ENCODE measurements at regions not wholly inside any gene's neighbourhood (a gene's known extent, or its start where the extent isn't known, plus 50 kb on each side); places are given as distances from the start of the nearest gene placed in this dataset.

- TF ChIP-seq CTCF (IDR thresholded peaks at IDR 0.05; ENCODE audit: poor library complexity, severe bottlenecking): no peak
- TF ChIP-seq TAF1 (IDR thresholded peaks at IDR 0.05; ENCODE audit: low read depth): no peak
- no peak for TF ChIP-seq EZH2 (IDR thresholded peaks at IDR 0.05; ENCODE audit: borderline replicate concordance, insufficient read depth, low read length, poor library complexity, severe bottlenecking)
- TF ChIP-seq POLR2AphosphoS5 (IDR thresholded peaks at IDR 0.05): no peak
- TF ChIP-seq REST (IDR thresholded peaks at IDR 0.05; ENCODE audit: borderline replicate concordance): no peak
- TF ChIP-seq EP300 (conservative IDR thresholded peaks at IDR 0.05; ENCODE audit: poor library complexity, severe bottlenecking): no peak
Observed at GRCh38 chr2:184336688-184337087, 261.6 kb upstream of the ZNF804A start.
